Endothelial cell (in vitro differentiated cells): ENCODE measurements at regions not wholly inside any gene's neighbourhood (a gene's known extent, or its start where the extent isn't known, plus 50 kb on each side); places are given as distances from the start of the nearest gene placed in this dataset.

Experiments
- DNase-seq: peaks from one replicate; pipeline ENCODE4 v3.0.0; 2021; ENCODE audit warnings: low spot score
- H3K27ac Mint-ChIP-seq: one replicate; pipeline ENCODE4 v1.8.0; 2021; ENCODE audit warnings: mixed read lengths, inconsistent platforms; ENCODE audit not compliant: unreplicated experiment
- H3K27me3 Mint-ChIP-seq: one replicate; pipeline ENCODE4 v1.8.0; 2021; ENCODE audit warnings: mild to moderate bottlenecking, moderate library complexity, mixed read lengths, inconsistent platforms; ENCODE audit not compliant: unreplicated experiment
- H3K36me3 Mint-ChIP-seq: one replicate; pipeline ENCODE4 v1.8.0; 2021; ENCODE audit warnings: mild to moderate bottlenecking, low read depth, mixed read lengths, inconsistent platforms; ENCODE audit not compliant: unreplicated experiment
- H3K4me1 Mint-ChIP-seq: one replicate; pipeline ENCODE4 v1.8.0; 2021; ENCODE audit warnings: mild to moderate bottlenecking, mixed read lengths, inconsistent platforms; ENCODE audit not compliant: unreplicated experiment
- H3K4me3 Mint-ChIP-seq: one replicate; pipeline ENCODE4 v1.8.0; 2021; ENCODE audit warnings: mild to moderate bottlenecking, mixed read lengths, inconsistent platforms; ENCODE audit not compliant: unreplicated experiment
- H3K9me3 Mint-ChIP-seq: one replicate; pipeline ENCODE4 v1.8.0; 2021; ENCODE audit warnings: mixed read lengths, inconsistent platforms; ENCODE audit not compliant: unreplicated experiment
- CTCF ChIP-seq: fragments of 200-600 bp; sonication (generic); IDR thresholded peaks from one replicate; pipeline ENCODE4 v1.5.0; 2021; ENCODE audit warnings: antibody characterized with exemption; ENCODE audit not compliant: unreplicated experiment

GRCh38 chr1:195951313-195951712 lies 656.9 kb downstream of the KCNT2 start:
- Mint-ChIP-seq H3K9me3 (no peaks in the 10 kb centered on the region), H3K4me1 (no peaks in the 10 kb centered on the region), H3K27ac (no peak overlapping the region), H3K4me3 (no peak overlapping the region), H3K36me3 (no peaks in the 10 kb centered on the region), H3K27me3 (no peaks in the 10 kb centered on the region)
- no peak for TF ChIP-seq CTCF
- DNase-seq: no peak

GRCh38 chr1:195948123-195948895 lies 659.9 kb downstream of the KCNT2 start:
- Mint-ChIP-seq H3K9me3 (no peaks in the 10 kb centered on the region), H3K4me3 (no peak overlapping the region), H3K4me1 (no peaks in the 10 kb centered on the region), H3K27me3 (no peaks in the 10 kb centered on the region), H3K36me3 (no peaks in the 10 kb centered on the region), H3K27ac (no peak overlapping the region)
- no peak for TF ChIP-seq CTCF
- no peak for DNase-seq

GRCh38 chr1:195946500-195946899 lies 661.7 kb downstream of the KCNT2 start:
- H3K27me3 Mint-ChIP-seq: no peaks in the 10 kb centered on the region
- H3K27ac Mint-ChIP-seq: no peak overlapping the region
- no peak for TF ChIP-seq CTCF
- no peaks in the 10 kb centered on the region for H3K9me3 Mint-ChIP-seq
- no peak overlapping the region for H3K4me3 Mint-ChIP-seq
- DNase-seq: no peak
- no peaks in the 10 kb centered on the region for H3K4me1 Mint-ChIP-seq
- no peaks in the 10 kb centered on the region for H3K36me3 Mint-ChIP-seq

- Mint-ChIP-seq H3K4me3 (no peak overlapping the region), H3K36me3 (no peaks in the 10 kb centered on the region), H3K9me3 (no peaks in the 10 kb centered on the region), H3K27ac (no peak overlapping the region), H3K4me1 (no peaks in the 10 kb centered on the region), H3K27me3 (no peaks in the 10 kb centered on the region)
- DNase-seq: no peak
- no peak for TF ChIP-seq CTCF
These were observed 666.4 kb downstream of the KCNT2 start for GRCh38 chr1:195941795-195942194.

- H3K4me3 Mint-ChIP-seq: no peak overlapping the region
These were observed 666.9 kb downstream of the KCNT2 start for GRCh38 chr1:195941314-195941713.

More at GRCh38 chr1:195941314-195941713, 666.9 kb downstream of the KCNT2 start:
- Mint-ChIP-seq H3K27me3 (no peaks in the 10 kb centered on the region), H3K36me3 (no peaks in the 10 kb centered on the region), H3K9me3 (no peaks in the 10 kb centered on the region), H3K27ac (no peak overlapping the region), H3K4me1 (no peaks in the 10 kb centered on the region)
- no peak for TF ChIP-seq CTCF
- no peak for DNase-seq
